HUDEP-2 (cell line): ENCODE measurements at regions not wholly inside any gene's neighbourhood (a gene's known extent, or its start where the extent isn't known, plus 50 kb on each side); places are given as distances from the start of the nearest gene placed in this dataset.

Experiments
- DNase-seq, 76 experiments: peaks; one replicate each; lab custom pipeline; 2025; ENCODE audit not compliant: unreplicated experiment in 76 of 76; lab: John Stamatoyannopoulos, UW

GRCh38 chr3:31242026-31242960, 290.4 kb upstream of the STT3B start:
- DNase-seq = no peak

DNA sequence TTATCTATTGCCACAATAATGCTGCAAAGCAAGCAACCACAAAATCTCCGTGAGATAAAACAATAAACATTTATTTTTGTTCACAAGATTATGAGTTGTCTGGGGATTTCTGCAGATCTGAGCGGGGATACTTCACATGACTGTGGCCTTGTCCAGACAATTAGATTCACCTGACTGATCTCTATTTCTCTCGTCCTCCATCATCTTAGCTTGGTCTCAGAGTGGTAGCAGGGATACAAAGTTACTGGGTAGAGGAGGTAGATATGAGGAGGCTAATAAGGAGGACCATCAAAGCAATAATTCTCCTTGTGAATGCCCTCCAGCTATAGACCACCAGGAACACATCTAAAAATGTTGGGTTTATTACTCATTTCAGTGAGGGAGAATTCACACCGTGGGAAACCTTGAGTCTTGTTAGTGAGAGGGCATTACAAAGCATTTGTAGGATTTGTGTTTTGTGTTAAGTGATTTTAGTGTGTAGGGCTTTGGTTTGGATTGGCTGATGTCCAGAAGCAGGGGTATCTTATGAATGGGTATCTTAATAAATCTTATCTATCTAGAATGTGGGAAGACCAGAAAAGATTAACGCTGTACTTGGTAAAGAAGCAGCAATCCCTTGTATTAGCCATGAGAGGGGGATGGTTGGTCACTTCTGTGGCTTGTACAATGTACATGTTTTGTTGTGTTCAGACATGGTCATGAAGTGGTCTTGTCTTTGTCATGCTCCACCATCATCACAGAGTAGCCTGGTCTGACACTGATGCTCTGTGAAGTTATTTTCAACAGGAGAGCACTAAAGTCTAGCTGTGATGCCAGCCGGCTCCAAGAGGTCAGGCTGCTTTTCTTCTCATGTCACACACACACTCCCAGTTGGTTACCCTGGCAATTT, 287.6 kb upstream of the STT3B start:
- DNase-seq = no peak

DNA sequence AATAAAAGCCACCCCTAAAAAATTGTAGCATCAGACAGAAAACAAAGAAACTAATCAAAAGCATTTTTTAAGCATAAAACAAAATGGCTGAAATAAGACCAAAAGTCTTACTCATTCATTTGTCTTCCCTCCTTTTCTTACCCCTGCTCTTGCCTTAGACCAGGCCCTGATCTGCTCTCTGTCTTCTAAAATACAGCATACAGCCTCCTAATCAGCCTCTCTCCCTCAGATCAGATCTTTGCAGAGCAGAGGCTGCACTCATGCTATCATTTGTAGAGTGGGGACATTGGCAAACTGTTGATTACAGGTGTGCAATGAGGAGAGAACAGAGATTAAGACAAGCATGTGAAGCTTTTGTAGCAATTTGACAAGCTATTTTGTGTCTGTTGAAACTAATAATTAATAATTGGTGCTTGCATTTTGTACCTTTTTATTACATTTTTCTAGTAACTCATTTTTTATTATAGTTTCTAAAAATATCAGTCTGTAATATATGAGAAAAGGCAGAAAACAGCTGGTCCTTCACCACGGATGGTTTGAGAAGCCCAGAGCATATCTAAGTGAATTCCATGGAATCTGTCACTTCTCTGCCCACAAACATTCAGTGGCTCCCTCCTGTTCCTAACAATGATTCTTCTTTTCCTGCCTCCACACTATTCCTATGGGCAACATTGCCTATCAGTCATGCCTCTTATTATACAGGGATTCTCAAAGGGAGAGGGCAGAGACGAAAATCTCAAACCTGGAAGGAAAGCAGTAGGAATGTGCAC, 286.2 kb upstream of the STT3B start:
- no peak for DNase-seq

GRCh38 chr3:31247063-31247447, 285.7 kb upstream of the STT3B start:
- DNase-seq = no peak

GRCh38 chr3:31247850-31248562, 284.7 kb upstream of the STT3B start:
- no peak for DNase-seq

GRCh38 chr3:31248563-31248992, 284.1 kb upstream of the STT3B start:
- DNase-seq = no peak

GRCh38 chr3:31249545-31249944, 283.2 kb upstream of the STT3B start:
- no peak for DNase-seq

DNA sequence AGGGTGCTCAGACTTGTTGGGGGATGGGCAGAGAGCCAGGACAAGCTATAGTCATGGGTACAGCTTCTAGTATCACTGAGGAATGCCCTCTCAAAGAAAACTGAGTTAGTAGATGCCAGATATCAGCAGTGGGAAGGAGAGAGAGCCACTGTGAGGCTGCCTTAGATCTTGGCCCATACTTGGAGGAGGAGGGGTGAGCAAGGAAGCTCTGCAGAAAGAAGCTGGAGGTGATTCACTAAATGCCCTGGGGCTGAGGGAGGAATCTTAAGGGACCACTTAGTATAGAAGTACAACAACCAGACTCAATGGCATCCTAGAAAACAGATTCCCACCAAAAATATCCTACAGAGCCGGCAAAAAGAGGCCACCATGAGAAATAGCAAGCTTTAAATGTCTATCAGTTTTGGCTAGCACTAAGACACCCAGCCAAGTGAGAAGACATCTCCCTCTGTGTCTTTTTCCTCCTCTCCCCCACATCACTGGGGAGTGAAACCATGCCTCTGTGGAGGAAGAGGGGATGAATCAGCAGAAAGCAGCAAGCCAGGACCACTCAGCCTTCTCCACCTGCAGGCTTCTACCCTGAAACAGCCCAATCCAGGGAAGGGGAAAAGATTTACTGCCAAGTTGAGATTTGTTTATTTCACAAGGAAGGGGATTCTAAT, 282.5 kb upstream of the STT3B start:
- DNase-seq = no peak

DNA sequence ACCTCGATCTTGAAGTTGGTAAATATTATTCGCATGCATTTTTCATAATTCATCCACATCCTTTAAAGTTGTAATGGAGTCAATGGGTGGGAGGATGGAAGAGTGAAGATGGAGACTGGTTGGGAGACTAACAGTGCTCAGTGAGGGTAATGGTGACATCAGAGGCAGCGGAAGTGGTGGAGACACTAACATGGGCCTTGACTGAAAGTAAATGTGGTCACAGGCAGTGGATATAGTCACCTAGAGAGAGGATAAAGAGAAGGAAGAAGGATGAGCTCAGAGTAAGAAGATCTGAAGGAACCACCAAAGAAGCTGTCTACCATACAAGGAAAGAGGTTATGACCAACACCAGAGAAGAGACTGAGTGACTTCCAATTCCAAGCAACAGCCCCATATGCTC, 281.6 kb upstream of the STT3B start:
- DNase-seq = no peak

DNA sequence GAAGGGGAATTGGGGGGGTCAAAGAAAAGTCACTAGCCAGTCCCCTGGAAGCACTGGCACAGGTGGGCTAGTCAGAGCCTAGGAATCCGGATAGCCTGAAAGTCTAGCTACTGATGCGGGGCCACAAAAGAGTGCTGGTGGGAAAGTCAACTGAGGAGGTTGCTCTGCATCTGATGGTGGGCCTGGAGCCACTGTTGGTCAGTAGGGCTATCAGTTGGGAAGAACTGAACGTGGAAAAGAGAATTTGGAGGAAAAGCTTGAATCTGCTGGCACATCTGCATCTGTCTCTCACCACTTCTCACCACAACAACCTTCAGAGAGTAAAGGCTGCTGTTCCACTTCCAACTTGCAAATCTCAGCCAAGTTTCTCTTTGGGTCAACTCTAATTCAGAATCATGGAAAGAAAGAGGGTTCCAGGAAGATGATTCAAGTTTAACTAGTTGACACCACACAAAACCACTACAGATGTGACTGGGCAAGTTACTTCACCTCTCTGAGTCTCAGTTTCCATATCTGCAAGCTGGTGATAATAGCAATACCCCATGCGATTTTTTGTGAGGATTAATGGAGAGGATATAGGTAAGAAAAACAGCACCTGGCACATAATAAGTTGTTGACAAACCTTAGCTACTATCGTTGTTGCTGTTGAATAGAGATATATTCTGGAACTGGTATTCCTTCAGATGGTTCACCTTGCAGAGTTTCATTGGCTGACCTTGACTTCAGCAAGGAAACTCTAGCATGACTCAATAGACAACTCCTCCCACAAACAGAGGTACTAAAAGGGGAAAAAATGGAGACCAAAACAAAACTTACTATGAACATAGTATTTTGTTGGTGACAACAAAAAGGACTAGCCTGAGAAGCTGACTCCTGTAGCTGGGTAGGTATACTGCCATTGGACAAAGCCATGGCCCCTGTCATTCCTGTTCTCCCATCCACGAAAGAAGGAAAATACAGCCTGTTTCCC, 280.2 kb upstream of the STT3B start:
- DNase-seq = no peak

DNA sequence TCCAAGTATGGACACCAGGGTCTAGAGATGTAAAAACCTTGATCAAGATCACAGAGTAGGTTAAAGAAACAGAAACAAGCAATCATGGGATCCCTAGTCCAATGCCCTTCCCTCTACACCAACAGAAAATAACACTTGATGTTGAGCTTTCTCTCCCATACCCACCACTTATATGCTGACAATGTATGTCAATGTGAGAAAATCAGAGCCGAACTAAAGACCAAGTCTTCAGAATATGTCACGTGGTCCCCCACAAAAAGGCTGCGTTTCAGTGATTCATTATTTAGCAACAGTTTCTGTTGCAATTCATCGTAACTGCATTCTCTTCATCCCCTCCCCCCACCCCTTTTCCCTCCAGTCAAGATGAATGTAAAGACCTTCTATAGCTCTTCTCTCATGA, 278.9 kb upstream of the STT3B start:
- no peak for DNase-seq

DNA sequence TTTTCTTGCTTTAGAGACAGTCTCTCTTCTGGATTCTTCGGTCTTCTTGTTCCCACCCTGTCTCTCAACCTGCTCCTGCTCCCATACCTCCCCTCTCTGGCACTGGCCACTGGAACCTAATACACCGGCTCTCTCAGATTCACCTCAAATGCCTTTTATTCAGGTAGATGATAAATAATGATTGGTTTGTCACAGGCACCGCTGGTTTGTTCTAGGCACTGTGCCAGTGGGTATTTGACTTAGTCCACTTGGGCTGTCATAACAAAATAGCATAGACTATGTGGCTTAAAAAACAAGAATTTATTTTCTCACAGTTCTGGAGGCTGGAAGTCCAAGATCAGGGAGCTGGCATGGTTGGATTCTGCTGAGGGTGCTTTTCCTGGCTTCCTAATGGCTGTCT, 278.2 kb upstream of the STT3B start:
- DNase-seq = no peak

DNA sequence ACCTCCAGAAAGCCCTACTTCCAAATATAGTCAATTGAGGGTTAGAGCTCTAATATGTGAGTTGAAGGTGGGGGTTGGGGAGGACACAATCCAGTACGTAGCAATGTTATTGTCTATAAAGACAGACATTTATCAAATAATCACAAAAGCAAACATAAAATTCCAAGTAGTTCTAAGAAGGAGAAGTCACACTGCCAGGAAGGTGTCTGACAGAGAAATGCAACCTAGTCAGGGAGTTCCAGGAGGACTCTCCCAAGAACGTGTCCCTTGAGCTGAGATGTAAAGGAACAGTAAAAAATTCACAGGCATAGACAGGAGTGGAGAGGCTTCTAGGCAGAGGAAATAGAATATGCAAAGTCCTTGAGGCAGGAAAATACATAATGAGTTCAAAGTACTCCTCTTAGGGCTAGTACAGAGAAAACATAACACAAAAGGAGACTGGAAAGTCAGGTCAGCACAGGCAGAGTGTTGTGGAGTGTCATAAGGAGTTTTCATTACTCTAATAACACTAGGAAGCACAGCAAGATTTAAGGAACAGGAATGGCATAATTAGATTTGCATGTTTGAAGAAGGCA, 277.6 kb upstream of the STT3B start:
- no peak for DNase-seq

DNA sequence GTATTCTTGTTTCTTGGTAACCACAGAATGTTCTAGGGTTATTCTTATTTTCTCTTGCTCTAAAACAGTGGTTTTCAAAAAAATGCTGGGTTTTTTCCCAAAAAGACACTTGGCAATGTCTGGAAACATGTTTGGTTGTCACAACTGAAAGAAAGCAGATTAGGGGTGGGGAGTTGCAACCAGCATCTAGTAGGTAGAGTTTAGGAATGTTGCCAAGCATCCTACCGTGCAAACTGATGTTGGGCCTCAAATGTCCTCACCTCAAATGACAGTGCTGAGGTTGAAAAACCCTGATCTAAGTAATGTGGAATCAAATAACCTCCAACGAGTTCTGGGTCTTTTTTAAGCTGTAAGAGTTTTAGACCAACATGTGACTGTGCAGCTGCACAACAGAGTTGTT, 270.5 kb upstream of the STT3B start:
- no peak for DNase-seq

- no peak for DNase-seq
These were observed 268.8 kb upstream of the STT3B start for GRCh38 chr3:31263897-31264296.

DNA sequence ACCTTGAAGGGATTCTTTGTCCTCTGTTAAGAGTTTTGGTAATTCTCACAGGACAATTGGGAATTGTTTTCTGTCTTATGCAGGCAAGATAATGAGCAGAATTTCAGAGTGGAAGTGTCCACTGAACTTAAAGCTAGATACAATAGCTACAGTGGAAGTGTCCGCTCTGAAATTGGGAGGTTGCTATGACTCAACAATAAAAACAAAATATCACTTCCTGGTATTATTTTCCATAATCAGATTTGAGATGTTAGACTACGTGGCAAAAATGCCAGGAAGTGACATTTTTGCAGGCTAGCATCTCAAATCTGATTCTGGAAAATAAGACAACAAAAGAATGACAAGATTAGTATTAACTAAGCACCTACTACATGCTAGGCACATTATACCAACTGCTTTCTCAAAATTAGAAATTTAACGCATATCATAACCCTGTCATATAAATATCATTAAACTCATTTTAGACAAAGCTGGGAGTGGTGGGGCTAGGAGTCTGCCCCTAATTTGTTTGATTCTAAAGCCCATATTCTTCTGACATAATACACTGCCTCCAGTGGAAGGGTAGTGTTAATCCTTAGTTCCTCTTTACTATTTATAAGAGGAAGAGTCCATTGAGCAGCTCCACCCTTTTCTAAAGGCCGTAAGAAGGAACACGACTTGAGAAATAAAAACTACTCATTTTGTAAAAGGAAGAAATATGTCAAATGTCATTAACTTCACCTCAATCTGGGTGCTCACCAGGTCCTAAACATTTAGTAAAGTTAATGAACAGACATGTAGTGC, 266.9 kb upstream of the STT3B start:
- DNase-seq = no peak

GRCh38 chr3:31268868-31269267, 263.9 kb upstream of the STT3B start:
- no peak for DNase-seq

DNA sequence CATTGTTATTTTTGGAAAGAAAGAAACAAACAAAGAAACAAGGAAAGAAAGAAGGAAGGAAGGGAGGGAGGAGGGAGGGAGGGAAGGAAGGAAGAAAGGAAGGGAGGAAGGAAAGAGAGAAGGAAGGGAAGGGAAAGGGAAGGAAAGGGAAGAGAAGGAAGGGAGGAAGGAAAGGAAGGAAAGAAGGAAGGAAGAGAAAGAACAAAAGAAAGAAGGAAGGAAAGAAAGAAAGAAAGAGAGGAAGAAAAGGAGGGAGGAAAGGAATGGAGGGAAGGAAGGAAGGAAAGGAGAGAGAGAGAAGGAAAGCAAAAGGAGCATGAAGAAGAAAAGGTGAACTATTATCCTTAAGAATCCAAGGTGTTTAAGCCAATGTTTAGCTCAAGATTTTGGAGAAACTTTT, 262.7 kb upstream of the STT3B start:
- no peak for DNase-seq
